Lower leg skin (tissue), 3 donors: ENCODE measurements at regions not wholly inside any gene's neighbourhood (a gene's known extent, or its start where the extent isn't known, plus 50 kb on each side); places are given as distances from the start of the nearest gene placed in this dataset.

ENCODE experiments used
- POLR2A ChIP-seq, 2 donors: fragments of 450-650 bp; IDR thresholded peaks; one replicate each; pipeline ENCODE4 v1.6.1; 2016 to 2017; ENCODE audit warnings: antibody characterized with exemption in 2 of 2, mild to moderate bottlenecking in 1 of 2, moderate library complexity in 1 of 2
- TF ChIP-seq, protein P1 (sequence below), 3 donors: fragments of 450-650 bp; IDR thresholded peaks; one replicate each; pipeline ENCODE4 v1.5.1; 2016; ENCODE audit warnings: antibody characterized with exemption in 3 of 3, mild to moderate bottlenecking in 3 of 3, moderate library complexity in 2 of 3

GRCh38 chr16:86635176-86635876, 57.0 kb downstream of the FOXL1 start:
- TF ChIP-seq, protein P1, sequence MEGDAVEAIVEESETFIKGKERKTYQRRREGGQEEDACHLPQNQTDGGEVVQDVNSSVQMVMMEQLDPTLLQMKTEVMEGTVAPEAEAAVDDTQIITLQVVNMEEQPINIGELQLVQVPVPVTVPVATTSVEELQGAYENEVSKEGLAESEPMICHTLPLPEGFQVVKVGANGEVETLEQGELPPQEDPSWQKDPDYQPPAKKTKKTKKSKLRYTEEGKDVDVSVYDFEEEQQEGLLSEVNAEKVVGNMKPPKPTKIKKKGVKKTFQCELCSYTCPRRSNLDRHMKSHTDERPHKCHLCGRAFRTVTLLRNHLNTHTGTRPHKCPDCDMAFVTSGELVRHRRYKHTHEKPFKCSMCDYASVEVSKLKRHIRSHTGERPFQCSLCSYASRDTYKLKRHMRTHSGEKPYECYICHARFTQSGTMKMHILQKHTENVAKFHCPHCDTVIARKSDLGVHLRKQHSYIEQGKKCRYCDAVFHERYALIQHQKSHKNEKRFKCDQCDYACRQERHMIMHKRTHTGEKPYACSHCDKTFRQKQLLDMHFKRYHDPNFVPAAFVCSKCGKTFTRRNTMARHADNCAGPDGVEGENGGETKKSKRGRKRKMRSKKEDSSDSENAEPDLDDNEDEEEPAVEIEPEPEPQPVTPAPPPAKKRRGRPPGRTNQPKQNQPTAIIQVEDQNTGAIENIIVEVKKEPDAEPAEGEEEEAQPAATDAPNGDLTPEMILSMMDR (IDR thresholded peaks at IDR 0.05) = no peak
- no peak for TF ChIP-seq POLR2A (IDR thresholded peaks at IDR 0.05)
